Hippocampal formation (tissue), 2 donors: ENCODE measurements at regions not wholly inside any gene's neighbourhood (a gene's known extent, or its start where the extent isn't known, plus 50 kb on each side); places are given as distances from the start of the nearest gene placed in this dataset.
"Not testable (repeated sequence)": the region's sequence is repeated elsewhere in the genome, so short reads cannot be mapped to it uniquely, and the experiment has no call there.

Source experiments
- DNase-seq, 2 donors: peaks; one replicate each; lab custom pipeline; 2025; lab: John Stamatoyannopoulos, UW

DNA sequence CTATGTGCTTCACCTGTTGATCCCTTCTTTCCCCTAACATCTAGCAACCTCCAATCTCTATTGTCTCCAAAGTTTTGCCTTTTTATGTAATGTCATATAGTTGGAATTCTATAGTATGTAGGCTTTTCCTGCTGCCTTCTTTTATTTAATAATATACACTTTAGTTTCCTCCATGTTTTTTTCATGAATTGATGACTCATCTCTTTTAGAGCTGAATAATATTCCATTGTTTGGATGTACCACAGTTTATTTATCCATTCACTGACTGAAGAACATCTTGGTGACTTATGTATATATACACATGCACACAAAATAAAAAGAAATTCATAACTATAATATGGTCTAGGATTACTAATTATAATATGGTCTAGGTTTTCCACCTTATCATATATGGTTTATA is 1314.2 kb downstream of the OTOL1 start:
- no peak for DNase-seq

DNA sequence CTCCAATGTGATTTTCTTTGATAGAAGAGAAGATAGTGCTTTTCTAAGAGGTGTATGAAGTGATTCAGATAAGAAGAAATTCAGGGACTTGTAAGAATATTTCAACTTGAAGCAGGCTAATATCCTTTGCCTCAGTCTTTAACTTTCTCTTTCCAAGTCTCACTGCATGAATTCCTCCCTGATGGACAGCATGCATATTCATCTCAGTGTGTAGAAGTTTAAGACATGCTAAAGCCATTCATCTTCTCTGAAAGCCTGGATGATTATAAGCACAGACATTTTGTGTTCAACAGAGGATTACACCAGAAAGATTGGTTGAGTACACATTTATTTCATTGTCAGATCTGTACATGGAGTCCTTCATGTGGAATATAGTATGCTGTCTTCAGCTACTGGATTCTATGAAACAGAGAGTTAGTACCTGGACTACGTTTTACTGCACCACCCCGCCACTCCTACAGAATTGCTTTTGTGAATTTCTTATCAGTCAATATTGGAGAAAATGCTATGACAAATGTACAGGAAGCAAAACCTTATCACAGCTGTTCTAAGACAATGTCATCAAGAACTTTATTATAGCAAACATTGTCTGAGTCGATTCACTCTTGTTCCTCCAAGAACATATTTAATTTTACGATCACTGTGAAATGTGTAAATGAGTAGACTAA is 1346.1 kb downstream of the OTOL1 start:
- DNase-seq = no peak

DNA sequence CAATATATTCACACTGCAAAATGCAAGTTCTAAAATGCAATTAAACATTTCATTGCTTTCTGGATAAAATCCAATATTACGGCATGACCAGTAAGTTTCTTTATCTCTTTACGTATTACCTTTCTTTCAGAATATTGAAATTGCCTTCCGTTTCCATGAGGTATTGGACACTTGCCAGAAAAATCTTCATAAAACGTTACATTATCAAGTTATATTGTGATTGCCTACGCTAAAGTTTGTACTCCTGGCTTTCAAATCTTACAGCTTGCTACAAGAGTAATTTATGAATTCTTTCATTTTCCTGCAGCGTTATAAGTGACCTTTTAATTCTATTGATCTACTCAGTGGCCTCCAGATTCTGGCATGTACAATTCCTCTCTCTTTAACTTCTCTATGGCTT is 1349.3 kb downstream of the OTOL1 start:
- no peak for DNase-seq

DNA sequence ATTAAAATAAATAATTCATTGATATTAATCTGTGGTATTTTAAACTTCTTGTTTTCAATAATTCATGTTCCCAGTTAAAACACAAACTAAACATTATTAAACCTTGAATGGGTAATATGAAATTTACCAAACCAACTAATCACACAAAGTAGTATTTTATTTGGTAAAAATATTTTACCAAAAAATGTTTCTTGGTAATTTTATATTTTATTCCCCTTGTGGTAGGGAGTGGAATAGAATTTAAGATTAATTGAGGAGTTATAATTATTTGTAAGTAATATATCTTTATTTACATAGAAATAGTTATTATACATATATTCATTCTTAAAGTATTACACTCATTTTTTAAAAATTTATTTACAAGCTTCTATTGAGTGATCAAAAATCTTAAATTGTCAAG is 1350.9 kb downstream of the OTOL1 start:
- DNase-seq = no peak

DNA sequence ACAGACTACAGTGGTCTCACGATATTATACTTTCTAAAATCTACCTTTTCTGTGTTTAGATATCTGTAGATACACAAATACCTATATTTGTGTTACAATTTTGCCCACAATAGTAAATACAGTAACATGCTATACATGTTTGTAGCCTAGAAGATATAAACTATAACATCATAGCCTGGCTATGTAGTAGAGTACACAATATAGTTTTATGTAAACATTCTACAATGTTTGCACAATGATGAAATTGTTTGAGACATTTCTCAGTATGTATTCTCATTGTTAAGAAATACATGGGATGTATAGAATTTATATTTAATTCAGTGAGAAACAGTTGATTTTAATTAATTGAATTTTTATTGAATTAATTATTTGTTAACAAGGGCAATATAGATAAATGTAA is 1367.0 kb downstream of the OTOL1 start:
- DNase-seq = no peak

DNA sequence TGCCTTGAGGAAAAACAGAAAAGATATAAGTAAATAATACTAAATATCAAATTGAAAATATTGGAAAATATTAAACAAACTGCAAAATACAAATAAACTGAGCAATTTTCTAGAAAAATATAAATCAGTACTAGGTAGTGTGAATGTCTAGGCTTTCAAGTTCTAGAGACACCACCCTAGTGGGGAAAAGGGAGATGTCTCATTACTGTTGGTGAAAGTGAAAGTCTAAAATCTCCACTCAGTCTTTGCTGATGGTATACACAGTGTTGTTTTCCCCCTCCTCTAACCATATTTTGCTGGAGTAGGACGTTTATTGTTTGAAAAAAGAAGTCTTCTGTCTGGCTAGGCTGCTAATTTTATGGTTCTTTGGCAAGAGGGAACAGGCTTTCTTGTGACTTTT is 1368.9 kb downstream of the OTOL1 start:
- no peak for DNase-seq

DNA sequence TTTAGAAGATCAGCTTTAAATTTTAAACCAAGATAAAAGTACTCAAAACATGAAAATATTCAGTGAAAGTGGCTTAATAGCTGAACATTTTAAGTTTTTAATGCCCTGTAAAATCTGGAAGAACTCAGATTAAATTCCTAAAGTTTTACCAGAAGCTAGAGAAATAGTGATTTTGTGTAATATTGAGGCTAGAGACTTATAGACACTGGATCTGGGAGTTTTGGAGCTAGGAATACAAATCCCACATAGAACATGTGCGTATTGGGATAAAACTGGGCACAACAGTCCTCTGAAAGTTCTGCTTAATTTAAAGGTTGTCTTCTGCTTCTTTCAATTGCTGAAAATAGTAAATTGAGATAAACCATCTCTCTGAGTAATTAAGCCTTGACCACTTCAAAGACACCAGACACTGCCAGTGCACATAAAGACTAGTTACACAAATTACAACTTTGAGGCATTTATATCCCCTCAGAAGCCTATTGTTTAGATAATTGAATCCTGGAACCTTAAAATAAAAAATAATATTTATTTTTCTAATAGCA is 1382.5 kb downstream of the OTOL1 start:
- DNase-seq = no peak

DNA sequence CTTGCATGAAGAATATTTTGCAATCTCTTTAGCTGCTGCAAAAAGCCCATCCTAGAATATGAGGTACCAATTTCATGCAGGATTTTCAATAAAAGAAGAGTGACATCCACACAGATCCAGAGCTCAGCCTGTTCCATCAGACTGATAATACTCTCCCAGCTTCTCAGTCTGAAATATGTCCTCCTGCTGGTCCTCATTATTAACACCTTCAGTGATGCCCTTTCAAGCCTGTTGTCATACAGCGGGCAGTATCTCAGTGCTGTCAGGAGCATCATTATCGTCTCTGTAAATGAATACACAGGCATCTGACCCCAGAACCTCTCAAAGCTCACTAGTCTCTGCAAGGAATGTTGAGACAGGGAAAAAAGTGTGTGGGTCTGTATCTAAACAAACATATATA is 1387.8 kb downstream of the OTOL1 start:
- DNase-seq = no peak

DNA sequence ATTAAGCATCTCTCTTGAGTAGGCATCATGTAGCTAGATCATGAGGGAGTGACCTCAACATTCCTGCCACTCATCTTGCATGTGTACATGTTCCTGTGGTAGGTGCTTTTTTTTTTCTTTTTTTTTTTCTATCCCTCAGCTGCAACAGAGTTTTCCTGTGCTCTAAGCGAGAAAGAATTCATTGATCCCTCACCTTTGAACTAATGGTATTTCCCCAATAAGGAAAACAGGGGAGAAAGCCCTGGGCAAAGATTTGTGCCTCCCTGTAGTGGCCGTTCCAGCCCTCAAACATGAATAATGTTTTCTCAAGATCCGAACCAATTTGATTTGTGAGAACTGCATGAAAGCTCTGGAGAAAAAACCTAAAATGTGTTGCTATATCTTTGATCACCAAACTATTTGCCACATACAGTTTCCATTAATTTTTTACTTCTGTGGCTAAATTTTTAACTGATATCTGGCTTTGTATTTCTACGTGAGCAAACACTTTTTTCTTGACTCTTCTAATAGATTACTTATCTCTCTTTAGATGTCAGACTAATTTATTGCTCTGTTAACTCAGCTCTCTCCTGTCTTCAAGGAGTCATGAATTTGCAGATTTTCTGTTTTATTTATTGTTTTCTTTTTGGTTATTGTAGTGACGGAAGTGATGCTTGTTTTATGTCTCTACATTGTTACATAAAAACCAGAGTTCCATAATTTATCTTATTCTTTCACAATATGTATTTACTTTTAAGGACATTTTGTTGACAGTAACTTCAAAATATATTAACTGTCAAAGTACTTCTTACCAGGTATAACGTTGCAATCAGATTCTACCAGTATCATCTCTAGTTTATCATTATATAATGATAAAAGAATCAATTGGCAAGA is 1396.5 kb downstream of the OTOL1 start:
- no peak for DNase-seq

DNA sequence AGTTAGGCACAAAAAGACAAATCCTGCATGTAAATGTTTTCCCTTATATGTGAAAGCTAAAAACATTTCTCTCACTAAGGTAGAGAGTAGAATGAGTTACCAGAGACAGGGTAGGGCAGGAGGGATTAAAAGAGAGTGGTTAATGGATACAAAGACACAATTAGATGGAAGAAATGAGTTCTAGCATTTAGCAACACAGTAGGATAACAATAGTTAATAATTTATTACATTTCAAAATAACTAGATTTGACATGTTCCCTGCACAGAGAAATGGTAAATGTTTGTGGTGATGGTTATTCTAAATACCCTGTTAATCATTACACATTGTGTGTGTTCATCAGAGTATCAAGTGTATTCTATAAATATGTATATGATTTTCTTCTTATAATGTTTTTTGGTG is 1400.7 kb downstream of the OTOL1 start:
- no peak for DNase-seq

DNA sequence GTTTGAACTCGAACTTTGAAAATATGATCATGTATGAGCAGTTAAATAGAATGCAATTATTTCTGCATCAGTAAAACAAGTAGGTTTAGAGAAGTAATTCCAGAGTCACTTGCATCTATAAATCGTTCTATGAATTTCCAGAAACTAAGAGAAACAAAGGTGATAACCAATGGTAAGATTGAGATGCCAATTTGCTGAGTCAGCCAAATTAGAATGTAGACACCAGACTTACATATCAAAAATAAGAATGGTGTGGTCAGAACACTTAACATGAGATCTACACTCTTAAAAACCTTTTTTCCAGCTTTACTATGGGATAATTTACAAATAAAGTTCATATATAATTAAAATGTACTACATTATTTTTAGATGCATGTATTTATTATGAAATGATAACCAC is 1435.9 kb downstream of the OTOL1 start:
- DNase-seq = no peak

DNA sequence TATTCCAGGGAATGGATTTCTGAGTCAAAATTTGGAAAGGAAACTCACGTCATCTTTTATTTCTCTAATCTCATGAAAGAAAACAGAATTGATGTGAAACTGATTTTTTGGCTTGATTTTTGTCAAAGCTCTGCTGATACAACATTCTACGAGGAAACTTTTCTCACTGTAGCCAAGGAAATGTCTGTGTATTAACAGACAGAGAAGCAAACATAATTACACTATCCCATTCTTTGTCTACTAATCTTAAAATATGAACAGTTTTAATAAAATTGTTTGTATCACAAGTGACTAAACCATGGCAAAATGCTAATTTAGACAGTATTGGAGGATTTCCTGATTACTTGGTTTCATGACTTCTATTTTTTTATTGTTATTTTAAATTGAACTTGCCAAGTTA is 1437.0 kb downstream of the OTOL1 start:
- DNase-seq = no peak

DNA sequence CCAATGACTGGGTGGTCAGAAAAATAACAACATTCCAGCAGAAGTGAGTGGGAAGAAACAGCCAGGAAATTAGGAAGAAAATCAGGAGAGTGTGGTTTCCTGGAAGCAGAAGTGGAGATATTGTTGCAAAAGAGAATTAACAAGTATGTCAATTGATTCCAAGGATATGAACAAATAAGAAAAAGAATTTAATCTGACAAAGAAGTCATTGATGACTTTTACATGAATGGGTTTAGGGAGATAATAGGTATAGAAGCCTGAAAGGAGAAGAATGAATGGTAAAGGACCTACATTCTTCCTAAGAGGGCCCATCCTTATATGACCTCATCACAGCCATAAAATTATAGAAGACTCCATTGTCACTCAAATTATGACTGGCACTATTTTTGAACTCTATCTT is 1440.1 kb downstream of the OTOL1 start:
- no peak for DNase-seq

DNA sequence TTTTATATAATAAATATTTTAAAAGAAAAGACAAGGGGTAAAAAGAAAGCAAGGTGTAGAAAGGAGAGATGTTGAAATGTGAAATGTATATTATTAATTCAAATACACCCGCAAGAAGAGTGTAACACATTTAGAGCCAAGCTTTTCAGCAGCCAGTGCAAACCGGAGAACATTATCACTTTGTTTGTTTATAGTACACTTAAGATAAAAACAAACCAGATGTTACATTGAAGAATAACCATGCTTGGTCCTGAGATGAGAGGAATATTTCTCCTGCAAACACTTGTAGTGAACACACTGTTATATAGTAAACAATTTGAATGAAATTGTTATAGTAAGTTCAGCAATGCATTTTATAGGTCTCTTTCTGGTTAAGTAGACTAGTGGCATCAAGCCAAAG is 1441.5 kb downstream of the OTOL1 start:
- DNase-seq = no peak

DNA sequence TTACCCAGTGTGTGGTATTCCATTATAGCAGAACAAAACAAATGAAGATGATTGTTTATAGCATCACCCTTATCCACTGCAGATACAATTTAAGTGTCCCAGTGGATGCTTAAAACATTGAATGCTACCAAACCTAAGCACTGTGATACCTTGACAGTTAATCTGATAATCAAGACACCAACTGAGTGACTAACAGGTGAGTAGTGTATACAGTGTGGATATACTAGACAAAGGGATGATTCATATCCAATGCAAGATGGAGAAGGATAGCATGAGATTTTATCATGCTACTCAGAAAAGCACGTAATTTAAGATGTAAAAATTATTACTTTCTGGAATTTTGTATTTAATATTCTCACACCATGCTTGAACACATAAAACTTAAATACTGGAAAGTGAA is 1449.0 kb downstream of the OTOL1 start:
- no peak for DNase-seq

DNA sequence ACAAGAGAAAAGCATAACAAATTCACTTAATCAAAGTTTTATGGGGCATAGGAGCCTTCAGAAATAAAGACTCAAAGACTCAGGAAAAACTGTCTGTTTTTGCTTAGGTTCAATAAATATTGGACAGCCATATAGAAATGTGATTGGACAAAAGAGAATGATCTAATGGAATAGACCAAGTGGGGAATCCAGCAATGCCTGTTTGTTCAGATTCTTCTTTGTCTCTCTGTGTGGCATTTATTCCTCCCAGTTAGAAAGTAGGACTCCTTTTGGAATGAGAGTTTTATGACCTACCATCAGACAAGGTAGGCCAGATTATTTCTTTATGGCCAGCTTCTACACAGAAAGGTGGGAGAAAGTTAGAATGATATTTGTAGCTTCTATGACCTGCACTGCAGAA is 1460.1 kb downstream of the OTOL1 start:
- DNase-seq = no peak

DNA sequence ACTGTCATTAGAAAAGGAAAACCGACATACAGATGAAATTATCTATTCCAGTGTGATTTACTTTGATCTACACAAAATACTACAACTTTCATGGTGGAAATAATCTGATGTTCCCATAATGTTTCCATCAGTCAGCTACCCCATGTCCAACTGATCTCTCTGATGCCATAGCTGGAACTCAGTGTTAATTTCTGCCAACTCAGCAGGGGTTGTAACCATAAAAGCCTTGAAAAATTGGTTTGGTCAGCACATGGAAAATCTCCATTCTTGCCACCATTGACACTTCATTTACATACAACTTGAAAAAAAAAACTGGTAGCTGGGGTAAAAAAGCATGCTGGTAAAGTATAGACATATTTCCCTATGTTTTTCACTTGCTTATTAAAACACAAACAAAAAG is 1463.7 kb downstream of the OTOL1 start:
- DNase-seq = no peak

DNA sequence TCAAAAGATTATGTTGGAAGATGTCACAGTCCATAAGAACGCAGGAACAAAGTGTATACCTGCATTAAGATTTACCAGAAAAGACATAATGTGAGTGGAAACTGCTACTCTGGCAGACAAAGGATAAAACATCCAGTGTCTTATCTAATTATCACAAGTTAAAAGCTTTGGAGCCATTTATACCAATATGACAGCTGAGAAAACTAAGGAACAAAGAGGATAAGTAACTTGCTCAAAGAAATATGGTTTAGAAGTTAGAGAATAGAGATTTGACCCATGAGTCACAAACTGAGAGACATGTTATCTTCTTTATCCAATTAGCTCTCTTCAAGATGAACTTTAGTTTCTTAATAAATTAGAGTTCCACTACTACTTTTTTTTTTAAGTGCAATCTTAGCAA is 1473.7 kb downstream of the OTOL1 start:
- DNase-seq = no peak

DNA sequence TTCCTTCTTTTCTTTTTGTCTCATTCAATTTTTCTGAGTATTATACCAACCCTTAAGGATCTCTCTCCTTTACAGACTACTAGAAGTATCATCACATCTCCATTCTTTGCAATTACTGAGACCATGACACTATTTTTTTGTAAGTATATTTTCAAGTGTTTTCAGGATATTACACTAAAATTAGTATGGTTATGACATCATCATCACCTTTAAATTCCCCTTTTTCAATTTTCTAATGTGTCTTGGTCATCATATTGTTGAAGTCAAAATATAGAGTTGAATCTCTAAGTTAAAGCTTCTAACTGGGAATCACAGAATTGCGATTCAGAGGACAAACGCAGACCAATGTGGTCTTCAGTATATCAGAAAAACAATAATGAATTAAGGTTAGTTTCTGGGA is 1475.1 kb downstream of the OTOL1 start:
- DNase-seq = no peak

DNA sequence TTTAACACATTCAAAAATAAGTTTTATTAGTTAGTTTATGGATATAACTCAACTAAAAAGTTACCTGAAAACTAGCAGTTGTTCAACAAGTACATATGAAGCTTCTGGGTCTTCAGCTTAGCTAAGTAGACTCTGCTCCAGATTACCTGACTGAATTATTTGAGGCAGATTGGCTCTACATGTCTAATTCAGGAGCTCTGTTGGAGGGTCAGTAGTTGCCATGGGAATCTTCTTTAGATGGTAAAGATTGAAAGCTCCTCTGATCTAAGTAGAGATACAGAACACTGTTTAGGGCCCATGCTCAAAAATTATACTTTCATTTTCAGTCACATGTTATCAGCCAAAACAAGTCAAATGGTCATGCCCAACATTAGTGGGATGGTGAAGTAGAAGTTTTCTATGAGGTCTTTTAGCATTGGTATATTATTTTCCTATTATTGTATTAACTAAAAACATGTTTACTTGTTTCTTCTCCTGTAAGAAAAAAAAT is 1476.9 kb downstream of the OTOL1 start:
- no peak for DNase-seq

DNA sequence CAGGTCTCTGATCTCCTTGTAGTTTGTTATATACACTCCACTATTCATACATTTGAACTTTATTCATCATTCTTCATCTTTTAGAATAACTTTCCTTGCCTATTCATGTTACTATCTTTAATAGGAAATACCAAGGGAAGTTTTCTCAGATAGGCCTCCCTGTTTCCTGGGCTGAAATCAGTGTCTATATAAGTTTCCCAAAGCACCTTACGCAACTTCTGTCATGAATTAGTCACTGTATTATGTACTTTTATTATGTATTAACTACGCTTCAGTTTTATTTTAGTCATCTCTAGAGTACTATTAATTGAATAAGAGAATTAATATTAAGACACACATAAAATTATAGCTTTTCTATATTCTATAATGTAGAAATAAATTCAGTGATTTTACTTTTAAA is 1481.5 kb downstream of the OTOL1 start:
- DNase-seq = no peak

DNA sequence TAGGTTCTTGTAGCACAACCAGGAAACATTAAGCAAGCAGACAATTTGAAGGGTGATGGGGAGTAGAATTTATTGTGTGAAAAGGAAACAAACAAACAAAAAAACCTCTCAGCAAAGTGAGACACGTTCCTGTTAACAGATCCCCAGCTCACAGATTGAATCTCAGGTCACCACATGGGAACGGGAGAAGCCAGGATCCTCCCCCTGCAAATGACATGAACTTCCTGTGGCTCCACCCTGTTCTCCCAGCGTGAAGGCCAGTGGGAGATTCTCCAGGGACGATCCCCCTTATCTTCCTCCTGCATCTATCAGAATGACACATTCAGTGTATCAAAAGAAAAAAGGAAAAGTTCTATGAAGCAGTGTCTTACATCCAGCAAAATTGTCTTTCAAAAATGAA is 1488.1 kb downstream of the OTOL1 start:
- DNase-seq = no peak

DNA sequence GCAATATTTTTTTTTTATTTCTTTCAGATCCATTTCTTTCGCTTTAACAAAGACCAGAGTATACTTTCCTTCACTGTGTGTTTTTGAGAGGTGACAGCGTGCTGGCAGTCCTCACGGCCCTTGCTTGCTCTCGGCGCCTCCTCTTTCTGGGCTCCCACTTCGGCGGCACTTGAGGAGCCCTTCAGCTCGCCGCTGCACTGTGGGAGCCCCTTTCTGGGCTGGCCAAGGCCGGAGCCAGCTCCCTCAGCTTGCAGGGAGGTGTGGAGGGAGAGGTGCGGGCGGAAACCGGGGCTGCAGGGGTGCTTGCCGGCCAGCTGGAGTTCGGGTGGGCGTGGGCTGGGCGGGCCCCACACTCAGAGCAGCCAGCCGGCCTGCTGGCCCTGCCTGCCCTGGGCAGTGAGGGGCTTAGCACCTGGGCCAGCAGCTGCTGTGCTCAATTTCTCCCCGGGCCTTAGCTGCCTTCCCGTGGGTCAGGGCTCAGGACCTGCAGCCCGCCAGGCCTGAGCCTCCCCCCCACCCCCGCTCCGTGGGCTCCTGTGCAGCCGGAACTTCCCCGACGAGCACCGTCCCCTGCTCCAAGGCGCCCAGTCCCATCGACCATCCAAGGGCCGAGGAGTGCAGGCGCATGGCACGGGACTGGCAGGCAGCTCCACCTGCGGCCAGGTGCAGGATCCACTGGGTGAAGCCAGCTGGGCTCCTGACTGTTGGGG is 1490.6 kb downstream of the OTOL1 start:
- not testable (repeated sequence) for DNase-seq
